ENCODE measurements at regions not wholly inside any gene's neighbourhood (a gene's known extent, or its start where the extent isn't known, plus 50 kb on each side); places are given as distances from the start of the nearest gene placed in this dataset.

- ChIA-PET CTCF (ENCODE audit: low intra/inter-chr PET ratio, low total read pairs) (no interaction called here), POLR2A (no interaction called here)
- intact Hi-C loops (cut with micrococcal nuclease; ENCODE audit: unreplicated experiment) = no loop called here
- no TSS peak for BruUV-seq (replicated peaks)
- FAIRE-seq (no peak), DNase-seq (ENCODE audit: low spot score) (no peak), ATAC-seq (no peak)
- Histone ChIP-seq H3K9me3 (ENCODE audit: low read length) (no peaks in the 10 kb centered on the region), H3K4me1 (ENCODE audit: insufficient read depth, low read length) (peaks cover 8% of the 10 kb centered on the region; the same call in 1 of the 2 replicates), H4K20me1 (ENCODE audit: insufficient read depth, low read length) (no peaks in the 10 kb centered on the region), H3K4me2 (ENCODE audit: low read depth, low read length) (no peak overlapping the region), H3K9ac (ENCODE audit: insufficient read depth, low read depth, low read length) (no peak overlapping the region), H3K79me2 (ENCODE audit: insufficient read depth, low read length) (no peaks in the 10 kb centered on the region), H2AFZ (ENCODE audit: low read length) (no peak overlapping the region), H3K4me3 (replicated peaks in 1 of 3; ENCODE audit: insufficient read depth in 1 of 3, low read depth in 2 of 3, low read length in 3 of 3) (no peak overlapping the region), H3K27ac (ENCODE audit: extremely low read length, insufficient read depth, low read length) (no peak overlapping the region), H3K27me3 (ENCODE audit: control insufficient read depth in 1 of 2, insufficient read depth in 2 of 2, low read length in 2 of 2) (peaks cover 2 to 23% of the 10 kb centered on the region in 2 experiments; a peak in 1 of 5 replicates), H3K36me3 (replicated peaks in 1 of 2; ENCODE audit: control insufficient read depth in 1 of 2, insufficient read depth in 2 of 2, low read length in 2 of 2) (no peaks in the 10 kb centered on the region)
- in situ Hi-C loops (cut with HindIII; ENCODE audit: extremely low pct_ligation_motif_present, low pct_unique_long_range_greater_than_20kb) = no loop called here
- 32% methylated on average over 4 of the region's 6 CpGs for WGBS (ENCODE audit: low lambda C conversion rate)
- no peak for TF ChIP-seq HIC2 (CRISPR knock-in tag; IDR thresholded peaks at IDR 0.05; ENCODE audit: low read depth)
- no peak for TF ChIP-seq ZNF260 (CRISPR knock-in tag; IDR thresholded peaks at IDR 0.05; ENCODE audit: borderline replicate concordance, low read depth)
These were observed 650.7 kb downstream of the BRD1 start for GRCh38 chr22:49176956-49177355.

GRCh38 chr22:49170053-49170452, 657.6 kb downstream of the BRD1 start:
- Histone ChIP-seq H3K4me2 (ENCODE audit: low read depth, low read length) (no peak overlapping the region), H3K4me3 (replicated peaks in 1 of 3; ENCODE audit: insufficient read depth in 1 of 3, low read depth in 2 of 3, low read length in 3 of 3) (no peak overlapping the region), H3K27ac (ENCODE audit: extremely low read length, insufficient read depth, low read length) (no peak overlapping the region), H3K9ac (ENCODE audit: insufficient read depth, low read depth, low read length) (no peak overlapping the region), H3K36me3 (replicated peaks in 1 of 2; ENCODE audit: control insufficient read depth in 1 of 2, insufficient read depth in 2 of 2, low read length in 2 of 2) (no peaks in the 10 kb centered on the region), H2AFZ (ENCODE audit: low read length) (no peak overlapping the region), H4K20me1 (ENCODE audit: insufficient read depth, low read length) (no peaks in the 10 kb centered on the region), H3K9me3 (ENCODE audit: low read length) (no peaks in the 10 kb centered on the region), H3K79me2 (ENCODE audit: insufficient read depth, low read length) (no peaks in the 10 kb centered on the region), H3K4me1 (ENCODE audit: insufficient read depth, low read length) (no peaks in the 10 kb centered on the region), H3K27me3 (ENCODE audit: control insufficient read depth in 1 of 2, insufficient read depth in 2 of 2, low read length in 2 of 2) (peaks cover 2 to 3% of the 10 kb centered on the region in 2 experiments; a peak in 4 of 5 replicates)
- DNase-seq (ENCODE audit: low spot score) (no peak), FAIRE-seq (no peak), ATAC-seq (no peak; the same call in 2 of the 3 replicates)
- intact Hi-C loops (cut with micrococcal nuclease; ENCODE audit: unreplicated experiment) (no loop called here), in situ Hi-C loops (cut with HindIII; ENCODE audit: extremely low pct_ligation_motif_present, low pct_unique_long_range_greater_than_20kb) (no loop called here)
- BruUV-seq (replicated peaks) = no TSS peak
- CTCF ChIA-PET (ENCODE audit: low intra/inter-chr PET ratio, low total read pairs) = no interaction called here
- POLR2A ChIA-PET = no interaction called here
- WGBS (ENCODE audit: low lambda C conversion rate) = 0% methylated on average over 4 of the region's 4 CpGs
- TF ChIP-seq STAG1 (CRISPR knock-in tag; IDR thresholded peaks at IDR 0.05) (peak; percentile 19; the same call in 1 of the 2 replicates), CTCF (CRISPR knock-in tag; IDR thresholded peaks at IDR 0.05) (peak; percentile 16; the same call in 1 of the 2 replicates), NCOR1 (IDR thresholded peaks at IDR 0.05; ENCODE audit: borderline replicate concordance, low read length) (no peak)

Data from HepG2 (cell line).